Skeletal muscle cell (primary cell): ENCODE measurements at regions not wholly inside any gene's neighbourhood (a gene's known extent, or its start where the extent isn't known, plus 50 kb on each side); places are given as distances from the start of the nearest gene placed in this dataset.
"Not testable (repeated sequence)": the region's sequence is repeated elsewhere in the genome, so short reads cannot be mapped to it uniquely, and the experiment has no call there.

Experiments used
- DNase-seq: peaks from one replicate; pipeline ENCODE4 v3.0.0-alpha.2; 2010; ENCODE audit warnings: low read depth
- H3K4me3 ChIP-seq: 2 replicates; pipeline ENCODE4 v1.5.1; 2011; ENCODE audit warnings: low read depth, mild to moderate bottlenecking, control low read depth, low read length, moderate library complexity

GRCh38 chr15:101977281-101977680, 165.3 kb downstream of the OR4F15 start:
- DNase-seq, H3K4me3 ChIP-seq: not testable (repeated sequence)

DNA sequence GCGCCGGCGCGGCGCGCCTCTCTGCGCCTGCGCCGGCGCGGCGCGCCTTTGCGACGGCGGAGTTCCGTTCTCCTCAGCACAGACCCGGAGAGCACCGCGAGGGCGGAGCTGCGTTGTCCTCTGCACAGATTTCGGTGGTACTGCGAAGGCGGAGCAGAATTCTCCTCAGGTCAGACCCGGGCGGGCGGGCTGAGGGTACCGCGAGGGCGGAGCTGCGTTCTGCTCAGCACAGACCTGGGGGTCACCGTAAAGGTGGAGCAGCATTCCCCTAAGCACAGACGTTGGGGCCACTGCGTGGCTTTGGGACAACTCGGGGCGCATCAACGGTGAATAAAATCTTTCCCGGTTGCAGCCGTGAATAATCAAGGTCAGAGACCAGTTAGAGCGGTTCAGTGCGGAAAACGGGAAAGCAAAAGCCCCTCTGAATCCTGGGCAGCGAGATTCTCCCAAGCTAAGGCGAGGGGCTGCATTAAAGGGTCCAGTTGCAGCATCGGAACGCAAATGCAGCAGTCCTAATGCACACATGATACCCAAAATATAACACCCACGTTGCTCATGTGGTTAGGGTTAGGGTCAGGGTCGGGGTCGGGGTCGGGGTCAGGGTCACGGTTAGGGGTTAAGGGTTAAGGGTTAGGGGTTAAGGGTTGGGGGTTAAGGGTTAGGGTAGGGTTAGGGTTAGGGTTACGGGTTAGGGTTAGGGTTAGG, 168.4 kb downstream of the OR4F15 start:
- DNase-seq, H3K4me3 ChIP-seq: not testable (repeated sequence)
